GM18951 (cell line): ENCODE measurements at regions not wholly inside any gene's neighbourhood (a gene's known extent, or its start where the extent isn't known, plus 50 kb on each side); places are given as distances from the start of the nearest gene placed in this dataset.

Source experiments
- POLR2A ChIP-seq: IDR thresholded peaks from 4 replicates; pipeline ENCODE4 v1.6.1; 2011; ENCODE audit warnings: mild to moderate bottlenecking; ENCODE audit not compliant: insufficient read length, insufficient read depth; ENCODE audit errors: extremely low read depth
- in situ Hi-C: fragments of 300-500 bp; cut with MboI; formaldehyde crosslinking; loops from one replicate; pipeline ENCODE4 v1.12.0; 2022; ENCODE audit warnings: low sequenced_read_pairs, mixed read lengths, inconsistent platforms; ENCODE audit not compliant: unreplicated experiment

DNA sequence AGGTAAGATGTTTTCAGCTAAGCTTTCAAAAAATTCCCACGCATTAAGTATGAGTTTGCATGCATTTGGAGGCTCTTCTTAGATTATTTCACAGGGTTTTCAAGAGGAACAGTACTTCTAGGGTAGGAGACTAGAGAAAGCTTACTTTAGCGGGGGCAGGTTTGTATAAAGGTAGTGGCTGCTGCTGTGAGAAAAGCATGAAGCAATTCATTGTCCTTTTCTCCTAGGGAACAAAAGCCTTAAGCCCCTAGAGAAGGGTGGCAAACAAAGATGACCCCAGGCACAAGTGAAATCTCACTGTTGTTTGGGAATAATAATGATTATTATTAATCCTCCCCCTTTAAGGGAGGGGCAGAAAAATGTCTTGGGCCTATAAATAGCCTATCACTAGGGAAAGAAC is 310.7 kb downstream of the DIPK2A start:
- in situ Hi-C loops = no loop called here

DNA sequence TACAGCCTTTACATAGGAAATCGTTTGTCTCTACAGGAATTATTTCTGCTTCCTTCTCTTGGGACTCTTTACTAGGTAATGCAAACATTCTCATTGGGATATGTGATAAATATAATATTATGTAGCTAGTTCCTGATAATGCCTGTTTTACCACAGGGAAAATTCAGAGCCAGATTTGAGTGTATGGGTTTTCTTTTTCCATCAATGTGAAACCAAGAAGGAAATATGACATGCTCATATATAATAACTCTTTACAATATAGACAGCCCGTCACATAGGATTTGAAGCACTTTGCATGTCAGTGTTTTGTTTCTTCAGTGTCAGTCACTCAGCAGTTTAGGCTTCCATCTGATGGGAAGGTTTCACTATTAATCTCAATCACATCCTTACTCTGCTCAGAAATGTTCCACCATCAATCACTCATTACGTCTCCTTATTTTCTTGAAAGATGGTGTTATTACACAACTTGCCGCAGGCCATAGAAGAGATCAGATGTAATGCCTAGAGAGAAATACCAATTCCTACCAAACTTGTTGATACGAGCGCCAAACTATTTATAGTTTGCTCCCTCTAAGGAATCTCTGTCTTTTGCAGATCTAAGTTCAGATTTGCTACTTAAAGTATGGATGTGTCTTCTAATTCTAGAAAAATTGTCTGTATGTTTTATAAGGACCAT is 314.8 kb downstream of the DIPK2A start:
- in situ Hi-C loops = no loop called here
- TF ChIP-seq POLR2A = no peak

More for the DNA sequence above, 310.7 kb downstream of the DIPK2A start:
- no peak for TF ChIP-seq POLR2A

DNA sequence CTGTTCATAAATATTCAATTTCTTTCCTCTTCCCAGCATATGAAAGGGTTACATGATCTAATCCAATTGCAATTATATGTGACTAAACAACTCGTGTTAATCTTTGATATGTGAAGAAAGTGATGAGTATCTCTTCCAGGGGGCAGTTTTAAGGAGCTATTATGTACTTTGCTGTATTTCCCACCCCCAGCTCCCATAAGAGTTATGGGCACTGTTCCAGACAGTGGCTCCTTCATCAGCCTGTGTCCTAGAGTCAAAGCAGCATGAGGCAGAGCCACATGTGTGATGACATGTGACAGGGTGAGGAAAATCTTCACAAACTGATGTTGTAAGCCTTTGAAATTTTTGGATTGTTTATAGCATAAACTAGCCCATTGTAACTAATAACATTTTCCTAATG is 315.4 kb downstream of the DIPK2A start:
- in situ Hi-C loops = no loop called here
- TF ChIP-seq POLR2A = no peak

DNA sequence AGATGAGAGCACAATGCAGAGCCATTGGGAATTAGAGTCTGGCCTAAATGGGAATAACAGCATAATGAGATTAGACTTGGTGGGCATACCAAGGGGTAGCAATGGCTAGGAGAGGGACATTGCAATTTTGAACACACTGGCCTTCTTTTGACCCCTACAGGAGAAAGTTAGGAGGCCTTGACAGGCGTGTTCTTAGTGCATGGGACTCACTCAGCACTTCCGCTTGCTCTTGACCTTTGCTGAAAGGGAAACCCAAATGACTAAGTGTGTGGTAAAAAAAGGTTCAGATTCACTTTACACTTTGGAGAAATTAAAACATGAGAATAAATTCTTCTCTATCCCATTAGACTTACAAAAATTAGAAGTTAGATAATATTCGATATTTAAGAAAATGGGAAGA is 317.4 kb downstream of the DIPK2A start:
- in situ Hi-C loops = no loop called here
- TF ChIP-seq POLR2A = no peak

DNA sequence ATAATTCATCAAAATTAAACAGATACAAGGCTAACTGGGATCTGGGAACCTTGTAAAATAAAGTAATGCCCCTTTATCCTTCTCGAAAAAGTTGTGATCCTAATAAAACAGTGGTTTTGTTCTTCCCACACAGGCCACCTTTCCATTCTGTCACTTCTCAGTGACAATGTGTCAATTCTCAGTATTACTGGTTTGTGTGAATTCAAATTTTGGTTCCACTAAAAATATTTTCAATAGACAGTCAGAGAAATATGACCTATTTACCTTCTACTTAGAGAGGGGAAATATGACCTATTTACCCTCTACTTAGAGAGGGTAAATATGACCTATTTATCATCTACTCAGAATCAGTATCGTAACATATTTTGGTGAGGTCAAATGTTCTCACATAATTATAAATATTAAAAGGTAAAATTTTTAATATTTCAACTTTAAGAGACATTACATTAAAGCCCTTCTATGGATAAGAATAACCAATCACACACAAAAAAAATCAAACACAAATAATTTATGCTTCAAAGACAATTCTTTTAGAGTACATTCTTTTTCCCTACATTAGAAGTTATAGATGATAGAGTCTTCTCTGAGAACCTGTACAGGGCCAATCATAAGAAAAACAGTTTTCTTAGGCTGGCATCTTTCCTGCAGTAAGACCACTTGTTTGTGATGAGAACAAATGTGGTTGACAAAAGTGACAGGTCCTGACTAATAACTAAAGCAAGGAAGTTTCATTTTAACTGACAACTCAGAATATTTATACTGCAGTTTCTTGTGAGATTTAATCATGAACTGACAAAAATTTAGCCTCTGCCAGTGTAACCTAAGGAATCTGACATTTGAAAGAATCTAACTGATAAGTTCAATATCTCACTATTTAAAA is 323.3 kb downstream of the DIPK2A start:
- in situ Hi-C loops = no loop called here
- TF ChIP-seq POLR2A = no peak

DNA sequence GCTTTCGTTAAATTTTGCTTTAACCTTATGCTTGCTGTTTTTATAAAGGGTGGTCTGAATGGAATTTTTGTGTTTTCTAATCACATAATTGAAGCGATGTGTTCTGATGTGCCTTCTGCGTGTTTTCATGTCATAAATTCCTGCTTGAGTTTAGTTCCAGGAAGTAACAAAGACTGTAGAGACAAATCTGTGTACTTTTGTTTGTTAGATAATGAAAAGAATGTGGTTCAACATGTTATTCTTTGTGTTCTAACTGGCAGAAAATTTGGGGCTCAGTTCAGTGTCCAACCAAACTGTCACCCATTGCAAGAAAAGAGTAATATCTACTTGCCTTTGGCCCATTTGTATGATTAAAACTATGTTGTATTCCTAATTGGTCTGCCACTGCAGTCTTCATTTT is 324.0 kb downstream of the DIPK2A start:
- in situ Hi-C loops = no loop called here
- no peak for TF ChIP-seq POLR2A

DNA sequence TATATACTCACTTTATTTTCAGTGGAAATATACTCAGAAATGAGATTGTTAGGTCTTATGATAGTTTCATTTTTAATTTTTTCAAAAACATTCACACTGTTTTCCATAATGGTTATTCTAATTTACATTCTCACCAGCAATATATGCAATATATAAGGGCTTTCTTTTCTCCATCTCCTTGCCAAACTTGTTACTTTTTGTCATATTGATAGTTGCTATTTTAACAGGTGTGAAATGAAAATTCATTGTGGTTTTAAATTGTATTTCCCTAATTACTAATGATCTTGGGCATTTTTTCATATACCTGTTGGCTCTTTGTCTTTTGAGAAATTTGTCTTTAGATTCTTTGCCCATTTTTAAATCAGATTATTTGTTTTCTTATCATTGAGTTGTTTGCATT is 325.2 kb downstream of the DIPK2A start:
- in situ Hi-C loops = no loop called here
- TF ChIP-seq POLR2A = no peak

DNA sequence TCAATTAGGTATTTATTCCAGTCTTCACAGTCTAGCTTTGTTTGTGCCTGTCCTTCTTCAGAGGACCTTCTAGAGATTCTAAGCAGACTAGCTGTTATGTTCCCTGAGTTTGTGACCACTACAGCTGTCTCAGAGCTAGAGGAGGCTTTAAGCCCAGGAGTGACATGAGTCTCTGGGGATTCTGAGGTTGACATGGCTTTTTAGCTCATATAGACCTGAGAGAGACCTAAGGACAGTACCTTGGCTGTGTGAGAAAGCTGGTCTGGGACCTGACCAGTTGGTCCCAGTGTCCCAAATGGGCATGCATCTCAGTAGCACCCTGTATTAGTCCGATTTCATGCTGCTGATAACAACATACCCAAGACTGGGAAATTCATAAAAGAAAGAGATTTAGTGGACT is 330.2 kb downstream of the DIPK2A start:
- TF ChIP-seq POLR2A = no peak
- in situ Hi-C loops = no loop called here

DNA sequence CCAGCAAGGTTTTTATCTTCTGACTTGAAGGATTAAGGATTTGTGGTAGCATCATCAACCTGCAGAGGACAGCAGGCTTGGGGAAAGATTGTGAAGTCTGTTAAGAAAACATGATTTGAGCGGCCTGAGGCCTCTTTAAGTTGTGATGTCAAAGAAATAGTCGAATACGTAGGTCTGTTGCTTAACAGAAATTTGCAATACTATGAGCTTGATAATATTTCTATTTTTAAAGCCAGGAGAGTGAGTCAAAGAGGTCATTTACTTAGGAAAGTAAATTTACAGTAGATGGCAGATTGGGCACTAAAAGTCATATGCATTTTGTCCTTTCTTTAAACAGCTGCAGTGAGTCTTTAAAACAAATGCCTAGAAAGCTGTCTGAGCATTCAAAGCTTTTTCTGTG is 336.3 kb downstream of the DIPK2A start:
- no peak for TF ChIP-seq POLR2A
- in situ Hi-C loops = no loop called here

DNA sequence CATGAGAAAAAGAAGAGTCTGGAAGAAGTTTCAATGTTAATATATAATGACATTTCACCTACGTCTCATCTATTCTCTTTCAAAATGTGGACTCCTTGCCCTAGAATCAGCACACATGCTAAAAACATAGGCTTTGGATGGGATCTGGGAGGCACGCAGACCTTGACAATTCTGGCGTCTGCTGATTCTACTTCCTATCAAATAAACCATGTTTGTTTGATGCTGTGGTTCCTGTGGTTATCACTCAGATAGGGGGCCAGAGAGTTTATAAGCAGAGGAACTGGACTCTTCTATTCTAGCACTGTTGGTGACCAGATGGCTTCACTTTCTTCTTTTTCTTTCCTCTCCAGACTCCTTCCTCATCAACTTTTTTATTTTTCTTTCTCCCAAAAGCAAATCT is 336.8 kb downstream of the DIPK2A start:
- no peak for TF ChIP-seq POLR2A
- in situ Hi-C loops = no loop called here

DNA sequence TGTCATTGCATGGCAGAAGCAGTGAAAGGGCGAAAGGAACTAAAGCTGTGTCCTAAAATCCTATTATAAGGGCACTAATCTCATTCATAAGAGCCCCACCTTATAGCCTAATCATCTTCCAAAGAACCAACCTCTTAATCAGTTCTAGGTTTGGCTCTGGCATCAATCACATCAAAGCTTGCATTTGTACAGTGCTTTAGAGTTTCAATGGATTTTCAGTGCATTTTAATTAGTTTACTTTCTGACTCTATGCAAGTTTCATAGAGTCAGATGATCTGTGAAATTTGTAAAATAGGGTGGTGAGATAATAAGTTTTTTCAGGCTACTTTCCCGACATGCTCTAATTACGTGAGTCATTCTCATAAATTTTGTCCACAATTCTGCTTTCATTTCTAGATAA is 341.1 kb downstream of the DIPK2A start:
- in situ Hi-C loops = no loop called here
- no peak for TF ChIP-seq POLR2A

DNA sequence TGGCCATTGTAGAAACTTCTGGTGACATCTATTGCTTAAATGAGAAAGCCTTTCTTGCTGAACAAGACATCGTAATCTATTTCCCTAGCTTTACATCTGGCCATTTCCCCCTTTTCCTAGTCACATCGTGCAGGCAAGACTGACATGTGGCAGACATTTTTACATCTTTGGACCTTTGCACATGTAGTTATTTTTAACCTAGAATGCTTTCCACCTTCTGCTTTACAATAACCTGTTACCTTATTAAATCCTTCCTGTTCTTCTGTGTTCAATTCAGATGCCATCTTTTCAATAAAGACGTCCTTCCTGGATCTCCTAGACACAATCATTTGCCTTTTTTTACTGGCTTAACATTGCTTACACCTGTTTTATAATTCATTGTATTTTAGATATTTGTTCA is 343.3 kb downstream of the DIPK2A start:
- in situ Hi-C loops = no loop called here
- TF ChIP-seq POLR2A = no peak

DNA sequence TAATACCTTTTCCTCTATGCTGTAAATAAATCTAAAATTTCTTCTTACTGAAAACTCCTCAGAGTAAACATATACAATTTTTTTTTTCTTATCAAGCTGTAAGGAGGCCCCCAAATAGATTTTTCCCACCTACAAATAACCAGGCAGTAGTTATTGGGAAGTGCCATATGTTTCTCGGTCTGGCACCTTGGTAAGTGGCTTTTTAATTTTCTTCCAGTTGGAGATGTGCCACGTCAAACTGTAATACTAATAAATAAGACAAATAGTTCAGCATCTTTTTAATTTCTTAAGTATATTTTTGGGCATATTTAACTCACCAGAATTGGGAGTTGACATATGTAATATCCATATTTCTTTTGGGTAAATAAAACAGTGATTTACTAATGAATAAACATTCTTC is 346.3 kb downstream of the DIPK2A start:
- in situ Hi-C loops = no loop called here
- no peak for TF ChIP-seq POLR2A

DNA sequence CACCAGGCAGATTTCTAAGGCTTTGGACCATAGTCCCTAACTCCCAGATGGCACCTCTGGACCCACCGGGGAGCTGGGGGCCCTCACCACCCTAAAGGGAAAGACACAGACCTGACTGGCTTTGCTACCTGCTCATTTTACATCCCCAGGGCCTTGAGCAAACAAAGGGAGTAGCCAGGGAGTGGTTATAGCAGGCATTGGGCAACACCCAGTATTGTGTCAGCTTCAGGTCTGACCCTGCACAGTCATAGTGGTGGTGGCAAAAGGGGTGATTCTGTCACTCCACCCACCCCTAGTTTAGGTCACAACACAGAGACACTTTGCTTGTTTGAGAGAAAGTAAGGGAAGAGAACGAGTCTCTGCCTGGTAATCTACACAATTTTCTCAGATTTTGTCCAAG is 352.5 kb downstream of the DIPK2A start:
- in situ Hi-C loops = no loop called here
- no peak for TF ChIP-seq POLR2A
